Mesendoderm (in vitro differentiated cells): ENCODE measurements at regions not wholly inside any gene's neighbourhood (a gene's known extent, or its start where the extent isn't known, plus 50 kb on each side); places are given as distances from the start of the nearest gene placed in this dataset.

Experiments used
- DNase-seq: peaks from one replicate; pipeline ENCODE4 v3.0.0; 2013
- H2AK5ac ChIP-seq: 2 replicates; pipeline ENCODE4 v1.6.1; 2013; ENCODE audit warnings: low read length, inconsistent platforms
- H2BK120ac ChIP-seq: 2 replicates; pipeline ENCODE4 v1.6.1; 2013; ENCODE audit warnings: low read depth, mild to moderate bottlenecking, low read length, moderate library complexity, mixed read lengths
- H2BK15ac ChIP-seq: replicated peaks from 2 replicates; pipeline ENCODE4 v1.6.1; 2013; ENCODE audit warnings: low read depth, mild to moderate bottlenecking, moderate library complexity
- H2BK5ac ChIP-seq: 2 replicates; pipeline ENCODE4 v1.6.1; 2013; ENCODE audit warnings: low read length, inconsistent platforms
- H3K18ac ChIP-seq: 2 replicates; pipeline ENCODE4 v1.6.1; 2013; ENCODE audit warnings: mild to moderate bottlenecking, low read length, mixed read lengths
- H3K23ac ChIP-seq: one replicate; pipeline ENCODE4 v1.6.1; 2013; ENCODE audit warnings: low read length
- H3K27ac ChIP-seq: 2 replicates; pipeline ENCODE4 v1.5.1; 2013; ENCODE audit warnings: low read depth, mild to moderate bottlenecking, inconsistent platforms, low read length, moderate library complexity
- H3K27me3 ChIP-seq: 2 replicates; pipeline ENCODE4 v1.6.1; 2013; ENCODE audit warnings: low read length, control low read depth, mild to moderate bottlenecking, inconsistent platforms; ENCODE audit not compliant: insufficient read depth, poor library complexity
- H3K36me3 ChIP-seq: 2 replicates; pipeline ENCODE4 v1.6.1; 2013; ENCODE audit warnings: low read length, inconsistent platforms; ENCODE audit not compliant: control insufficient read depth, insufficient read depth
- H3K4ac ChIP-seq: one replicate; pipeline ENCODE4 v1.6.1; 2013; ENCODE audit warnings: low read depth, mild to moderate bottlenecking, low read length, moderate library complexity
- H3K4me1 ChIP-seq: 2 replicates; pipeline ENCODE4 v1.6.1; 2013; ENCODE audit warnings: low read depth, low read length, inconsistent platforms; ENCODE audit not compliant: control insufficient read depth
- H3K4me2 ChIP-seq: 2 replicates; pipeline ENCODE4 v1.6.1; 2013; ENCODE audit warnings: low read length
- H3K4me3 ChIP-seq: 2 replicates; pipeline ENCODE4 v1.5.1; 2013; ENCODE audit warnings: mild to moderate bottlenecking, low read length
- H3K56ac ChIP-seq: one replicate; pipeline ENCODE4 v1.6.1; 2013; ENCODE audit warnings: low read length
- H3K79me1 ChIP-seq: 2 replicates; pipeline ENCODE4 v1.6.1; 2013; ENCODE audit warnings: low read length, inconsistent platforms
- H3K79me2 ChIP-seq: 2 replicates; pipeline ENCODE4 v1.6.1; 2013; ENCODE audit warnings: mild to moderate bottlenecking, low read length; ENCODE audit not compliant: control insufficient read depth, insufficient read depth
- H3K9ac ChIP-seq: 2 replicates; pipeline ENCODE4 v1.6.1; 2013; ENCODE audit warnings: low read length, inconsistent platforms
- H4K5ac ChIP-seq: one replicate; pipeline ENCODE4 v1.6.1; 2013; ENCODE audit warnings: low read length
- H4K8ac ChIP-seq: one replicate; pipeline ENCODE4 v1.6.1; 2013; ENCODE audit warnings: low read depth, mild to moderate bottlenecking, control low read depth, low read length, moderate library complexity
- WGBS: extraction: QIAGEN DNeasy Blood & Tissue Kit; methylation state at CpG from one replicate; pipeline ENCODE4 v1.1.7; 2013; ENCODE audit warnings: low lambda C conversion rate, missing lambda C conversion rate; ENCODE audit not compliant: insufficient coverage; ENCODE audit errors: extremely low coverage; 5-methylcytosine and 5-hydroxymethylcytosine counted together

GRCh38 chr13:58406545-58406944, 775.0 kb downstream of the PCDH17 start:
- H2BK5ac ChIP-seq = no peak overlapping the region
- no peak overlapping the region for H3K9ac ChIP-seq
- no peak overlapping the region for H2BK120ac ChIP-seq
- H3K4me3 ChIP-seq = no peak overlapping the region
- H2BK15ac ChIP-seq = no peak overlapping the region
- no peak overlapping the region for H2AK5ac ChIP-seq
- no peak overlapping the region for H4K5ac ChIP-seq
- H3K18ac ChIP-seq = no peak overlapping the region
- H3K56ac ChIP-seq = no peak overlapping the region
- H3K4me2 ChIP-seq = no peak overlapping the region
- no peak overlapping the region for H3K4ac ChIP-seq
- H3K4me1 ChIP-seq = no peaks in the 10 kb centered on the region
- no CpG with 5 or more reads among the region's 2 CpGs for WGBS
- H3K79me2 ChIP-seq = no peaks in the 10 kb centered on the region
- no peaks in the 10 kb centered on the region for H3K79me1 ChIP-seq
- no peak for DNase-seq
- no peak overlapping the region for H3K23ac ChIP-seq
- no peaks in the 10 kb centered on the region for H3K36me3 ChIP-seq
- no peak overlapping the region for H4K8ac ChIP-seq
- no peak overlapping the region for H3K27ac ChIP-seq
- no peaks in the 10 kb centered on the region for H3K27me3 ChIP-seq

- Histone ChIP-seq H3K4me2 (no peak overlapping the region), H4K5ac (no peak overlapping the region)
- WGBS = no CpG with 5 or more reads among the region's 2 CpGs
Observed at GRCh38 chr13:58429917-58430316, 798.4 kb downstream of the PCDH17 start.

GRCh38 chr13:58434943-58435342, 803.4 kb downstream of the PCDH17 start:
- Histone ChIP-seq H2AK5ac (no peak overlapping the region), H2BK120ac (no peak overlapping the region), H3K9ac (no peak overlapping the region), H3K27me3 (no peaks in the 10 kb centered on the region), H4K5ac (no peak overlapping the region), H3K4me3 (no peak overlapping the region), H3K79me1 (no peaks in the 10 kb centered on the region), H3K4me2 (no peak overlapping the region), H4K8ac (no peak overlapping the region), H3K56ac (no peak overlapping the region), H3K36me3 (no peaks in the 10 kb centered on the region), H3K4me1 (no peaks in the 10 kb centered on the region), H3K4ac (no peak overlapping the region), H3K23ac (no peak overlapping the region), H3K18ac (no peak overlapping the region), H2BK15ac (no peak overlapping the region), H3K79me2 (no peaks in the 10 kb centered on the region), H2BK5ac (no peak overlapping the region), H3K27ac (no peak overlapping the region)
- no peak for DNase-seq
- WGBS = no CpG with 5 or more reads among the region's 4 CpGs

More at GRCh38 chr13:58429917-58430316, 798.4 kb downstream of the PCDH17 start:
- Histone ChIP-seq H3K18ac (no peak overlapping the region), H3K27me3 (no peaks in the 10 kb centered on the region), H2BK5ac (no peak overlapping the region), H3K4ac (no peak overlapping the region), H3K79me2 (no peaks in the 10 kb centered on the region), H4K8ac (no peak overlapping the region), H3K4me1 (no peaks in the 10 kb centered on the region), H3K56ac (no peak overlapping the region), H3K4me3 (no peak overlapping the region), H3K36me3 (no peaks in the 10 kb centered on the region), H2AK5ac (no peak overlapping the region), H3K27ac (no peak overlapping the region), H3K23ac (no peak overlapping the region), H2BK120ac (no peak overlapping the region), H2BK15ac (no peak overlapping the region), H3K79me1 (no peaks in the 10 kb centered on the region), H3K9ac (no peak overlapping the region)
- DNase-seq = no peak

DNA sequence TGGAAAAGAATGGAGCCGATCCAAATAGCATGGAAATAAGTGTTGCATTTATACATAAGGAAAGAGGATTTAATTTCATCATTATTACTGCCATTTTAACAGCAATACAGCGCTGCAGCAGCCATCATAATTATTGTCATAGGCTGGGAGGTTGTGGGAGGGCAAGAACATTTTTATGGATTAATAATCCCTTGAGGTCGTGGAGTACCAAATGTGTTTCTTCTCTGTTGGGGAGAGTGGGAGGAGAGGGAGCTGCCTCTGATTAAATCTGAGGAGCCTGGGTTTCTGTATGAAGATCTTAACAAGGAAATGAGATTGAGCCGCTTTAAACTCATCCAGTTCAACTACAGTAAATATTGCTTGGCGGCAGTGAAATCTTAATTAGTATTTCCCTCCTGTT, 805.9 kb downstream of the PCDH17 start:
- DNase-seq = no peak
- no peak overlapping the region for H2BK15ac ChIP-seq
- no CpG with 5 or more reads among the region's 5 CpGs for WGBS

DNA sequence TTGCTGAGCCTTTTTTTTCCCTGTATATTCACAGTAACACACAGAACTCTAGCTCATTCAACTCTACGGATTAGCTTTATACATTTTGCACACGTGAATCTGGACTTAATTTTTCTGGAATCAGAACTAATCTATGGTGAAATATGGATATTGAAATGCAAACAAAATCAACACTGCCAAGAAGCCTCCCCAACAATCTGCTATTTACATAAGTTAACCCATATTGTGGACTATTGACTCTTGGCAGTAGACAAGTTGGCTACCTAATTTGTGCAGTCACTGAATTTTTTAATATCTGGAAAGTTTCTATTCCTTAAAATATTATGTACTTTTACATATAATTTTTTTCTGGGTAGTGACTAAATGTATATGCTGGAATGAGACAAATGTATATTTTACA, 815.4 kb downstream of the PCDH17 start:
- H4K8ac ChIP-seq = no peak overlapping the region
- H2BK120ac ChIP-seq = no peak overlapping the region
- H3K4ac ChIP-seq = no peak overlapping the region
- H3K79me2 ChIP-seq = no peaks in the 10 kb centered on the region
- no peak for DNase-seq
- H2AK5ac ChIP-seq = no peak overlapping the region
- no peak overlapping the region for H3K56ac ChIP-seq
- H3K18ac ChIP-seq = no peak overlapping the region
- H3K23ac ChIP-seq = no peak overlapping the region
- H3K27ac ChIP-seq = no peak overlapping the region
- no CpG with 5 or more reads among the region's 2 CpGs for WGBS
- no peak overlapping the region for H3K4me3 ChIP-seq
- no peak overlapping the region for H4K5ac ChIP-seq
- H3K79me1 ChIP-seq = no peaks in the 10 kb centered on the region
- H2BK15ac ChIP-seq = no peak overlapping the region
- no peak overlapping the region for H3K4me2 ChIP-seq
- H3K36me3 ChIP-seq = no peaks in the 10 kb centered on the region
- no peak overlapping the region for H2BK5ac ChIP-seq
- no peaks in the 10 kb centered on the region for H3K27me3 ChIP-seq
- H3K9ac ChIP-seq = no peak overlapping the region
- H3K4me1 ChIP-seq = no peaks in the 10 kb centered on the region

More for the DNA sequence above, 805.9 kb downstream of the PCDH17 start:
- Histone ChIP-seq H3K79me1 (no peaks in the 10 kb centered on the region), H2AK5ac (no peak overlapping the region), H4K8ac (no peak overlapping the region), H3K36me3 (no peaks in the 10 kb centered on the region), H3K4me1 (no peaks in the 10 kb centered on the region), H3K27ac (no peak overlapping the region), H3K4me3 (no peak overlapping the region), H2BK5ac (no peak overlapping the region), H3K27me3 (no peaks in the 10 kb centered on the region), H3K23ac (no peak overlapping the region), H3K4me2 (no peak overlapping the region), H3K18ac (no peak overlapping the region), H3K56ac (no peak overlapping the region), H3K79me2 (no peaks in the 10 kb centered on the region), H3K9ac (no peak overlapping the region), H2BK120ac (no peak overlapping the region), H3K4ac (no peak overlapping the region), H4K5ac (no peak overlapping the region)

DNA sequence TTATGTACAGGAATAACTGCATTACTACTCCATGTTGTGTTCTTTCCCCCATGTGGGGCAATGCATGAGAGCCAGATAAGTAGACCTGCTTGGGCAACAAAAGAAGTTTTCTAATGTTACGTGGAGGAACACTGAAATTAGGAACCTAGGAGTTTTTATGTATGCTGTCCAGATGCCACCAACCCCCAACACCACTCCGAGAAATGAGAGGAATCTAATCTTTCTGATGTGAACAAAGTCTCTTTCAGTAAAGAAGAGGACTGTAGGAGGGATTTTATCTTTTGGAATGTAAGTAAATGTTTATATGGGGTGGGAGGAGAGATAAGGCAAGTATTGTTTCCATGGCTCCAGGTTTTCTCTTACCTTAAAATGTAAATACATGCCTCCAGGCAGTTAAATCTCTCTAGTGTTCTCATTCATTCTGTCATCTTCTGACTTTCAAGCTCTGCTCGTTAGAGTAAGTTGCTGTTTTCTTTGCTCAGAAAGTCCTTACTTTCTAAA, 820.6 kb downstream of the PCDH17 start:
- WGBS = no CpG with 5 or more reads among the region's 3 CpGs
- H3K4me3 ChIP-seq = no peak overlapping the region
- no peak overlapping the region for H3K27ac ChIP-seq
- no peak overlapping the region for H3K56ac ChIP-seq
- H3K9ac ChIP-seq = no peak overlapping the region
- no peak overlapping the region for H4K5ac ChIP-seq
- no peaks in the 10 kb centered on the region for H3K79me1 ChIP-seq
- H3K27me3 ChIP-seq = no peaks in the 10 kb centered on the region
- peak; percentile 89 for DNase-seq
- H3K4ac ChIP-seq = no peak overlapping the region
- no peak overlapping the region for H2BK15ac ChIP-seq
- no peak overlapping the region for H3K4me2 ChIP-seq
- no peak overlapping the region for H3K18ac ChIP-seq
- no peak overlapping the region for H3K23ac ChIP-seq
- H2AK5ac ChIP-seq = no peak overlapping the region
- H2BK5ac ChIP-seq = no peak overlapping the region
- H2BK120ac ChIP-seq = no peak overlapping the region
- H3K36me3 ChIP-seq = no peaks in the 10 kb centered on the region
- no peak overlapping the region for H4K8ac ChIP-seq
- H3K79me2 ChIP-seq = no peaks in the 10 kb centered on the region
- no peaks in the 10 kb centered on the region for H3K4me1 ChIP-seq
